Retinal pigment epithelial cell (primary cell): ENCODE measurements at regions not wholly inside any gene's neighbourhood (a gene's known extent, or its start where the extent isn't known, plus 50 kb on each side); places are given as distances from the start of the nearest gene placed in this dataset.
A peak's percentile ranks its signal among the peaks of the same experiment; 100 is the strongest.

Source experiments
- DNase-seq: peaks from one replicate; pipeline ENCODE4 v3.0.0-alpha.2; 2010; ENCODE audit warnings: low read depth
- H3K4me3 ChIP-seq: 2 replicates; pipeline ENCODE4 v1.5.1; 2011; ENCODE audit warnings: mild to moderate bottlenecking, low read length, control low read depth, moderate library complexity
- TF ChIP-seq, protein P1 (sequence below): conservative IDR thresholded peaks from 2 replicates; pipeline ENCODE4 v1.5.1; 2011; ENCODE audit warnings: low read depth, low read length, control low read depth, inconsistent platforms

DNA sequence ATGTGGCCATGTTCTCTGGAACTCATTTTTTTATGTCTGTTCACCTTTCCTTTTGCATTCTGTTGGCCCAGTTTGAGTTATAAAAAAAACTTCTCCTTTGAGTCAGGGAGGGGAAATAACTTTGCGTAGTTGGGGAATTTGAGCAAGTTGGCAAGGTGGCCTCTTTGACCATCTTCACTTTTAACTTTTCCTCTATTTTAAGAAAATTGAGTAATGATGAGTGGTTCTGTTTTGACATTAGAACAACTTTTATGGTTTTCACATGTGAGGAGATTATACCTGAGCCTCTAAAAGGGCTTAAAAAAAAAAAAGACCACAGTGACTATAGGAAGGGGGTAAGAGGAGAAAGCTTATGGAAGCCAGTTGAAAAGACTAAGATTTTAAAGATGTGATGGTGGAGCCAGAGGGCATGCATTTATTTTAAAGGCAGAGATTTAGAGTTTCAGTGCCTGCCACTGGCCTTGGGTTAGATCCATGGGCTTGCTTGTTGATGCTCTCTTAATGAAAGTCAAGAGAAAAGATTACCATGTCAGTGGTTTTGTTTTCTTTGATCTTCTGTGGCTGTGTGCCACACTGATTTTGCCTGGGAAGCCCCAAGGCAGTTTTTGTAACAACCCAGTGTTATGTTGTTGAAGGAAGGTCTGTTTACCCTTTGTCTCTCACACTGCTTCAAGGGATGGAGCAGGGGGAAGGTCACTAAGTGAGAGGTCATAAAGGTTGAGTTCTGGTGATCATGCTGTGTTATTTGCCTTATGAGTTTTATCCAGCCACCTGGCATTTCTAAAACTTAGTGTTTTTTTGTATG lies 219.7 kb upstream of the CD180 start:
- DNase-seq: no peak
- TF ChIP-seq, protein P1, sequence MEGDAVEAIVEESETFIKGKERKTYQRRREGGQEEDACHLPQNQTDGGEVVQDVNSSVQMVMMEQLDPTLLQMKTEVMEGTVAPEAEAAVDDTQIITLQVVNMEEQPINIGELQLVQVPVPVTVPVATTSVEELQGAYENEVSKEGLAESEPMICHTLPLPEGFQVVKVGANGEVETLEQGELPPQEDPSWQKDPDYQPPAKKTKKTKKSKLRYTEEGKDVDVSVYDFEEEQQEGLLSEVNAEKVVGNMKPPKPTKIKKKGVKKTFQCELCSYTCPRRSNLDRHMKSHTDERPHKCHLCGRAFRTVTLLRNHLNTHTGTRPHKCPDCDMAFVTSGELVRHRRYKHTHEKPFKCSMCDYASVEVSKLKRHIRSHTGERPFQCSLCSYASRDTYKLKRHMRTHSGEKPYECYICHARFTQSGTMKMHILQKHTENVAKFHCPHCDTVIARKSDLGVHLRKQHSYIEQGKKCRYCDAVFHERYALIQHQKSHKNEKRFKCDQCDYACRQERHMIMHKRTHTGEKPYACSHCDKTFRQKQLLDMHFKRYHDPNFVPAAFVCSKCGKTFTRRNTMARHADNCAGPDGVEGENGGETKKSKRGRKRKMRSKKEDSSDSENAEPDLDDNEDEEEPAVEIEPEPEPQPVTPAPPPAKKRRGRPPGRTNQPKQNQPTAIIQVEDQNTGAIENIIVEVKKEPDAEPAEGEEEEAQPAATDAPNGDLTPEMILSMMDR: no peak
- H3K4me3 ChIP-seq: no peak overlapping the region

DNA sequence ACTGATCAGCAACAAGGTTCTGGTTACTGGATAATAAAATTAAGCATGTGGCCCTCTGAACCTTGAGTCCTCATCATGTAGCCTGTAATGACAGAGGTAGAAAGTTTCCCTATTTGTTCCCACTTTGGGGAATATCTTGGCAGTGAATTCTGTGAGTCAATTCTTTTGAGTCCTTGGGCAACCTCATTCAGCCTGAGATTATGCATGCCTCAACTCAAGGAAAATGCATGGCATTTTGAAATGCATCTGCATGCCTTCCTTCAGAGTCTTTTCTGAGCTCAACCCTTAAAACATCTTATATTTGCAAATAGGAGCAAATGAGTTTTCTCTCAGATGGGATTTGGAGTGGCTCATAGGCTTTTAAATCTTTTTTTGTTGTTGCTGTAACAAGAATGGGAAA lies 218.1 kb upstream of the CD180 start:
- peak; percentile 55 for DNase-seq
- no peak overlapping the region for H3K4me3 ChIP-seq
- TF ChIP-seq, protein P1: no peak

DNA sequence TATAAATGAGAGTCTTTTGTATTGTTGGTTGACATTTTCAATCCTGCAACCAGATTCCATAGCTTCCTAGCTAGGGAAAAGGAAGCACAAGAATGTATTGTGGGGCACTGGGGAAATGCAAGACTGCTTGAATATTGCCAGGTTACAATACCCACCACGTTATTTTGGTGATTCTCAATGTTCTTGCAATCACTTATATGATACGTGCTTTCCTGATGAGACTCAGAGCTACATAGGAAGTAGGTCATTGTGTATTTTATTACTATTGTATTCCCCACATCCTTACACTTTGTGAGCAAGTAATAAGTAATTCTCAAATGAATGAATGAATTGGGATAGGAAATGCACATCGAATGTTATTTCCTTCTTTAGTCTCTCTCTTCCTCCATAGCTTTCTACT lies 217.1 kb upstream of the CD180 start:
- DNase-seq: no peak
- no peak overlapping the region for H3K4me3 ChIP-seq
- TF ChIP-seq, protein P1: no peak

DNA sequence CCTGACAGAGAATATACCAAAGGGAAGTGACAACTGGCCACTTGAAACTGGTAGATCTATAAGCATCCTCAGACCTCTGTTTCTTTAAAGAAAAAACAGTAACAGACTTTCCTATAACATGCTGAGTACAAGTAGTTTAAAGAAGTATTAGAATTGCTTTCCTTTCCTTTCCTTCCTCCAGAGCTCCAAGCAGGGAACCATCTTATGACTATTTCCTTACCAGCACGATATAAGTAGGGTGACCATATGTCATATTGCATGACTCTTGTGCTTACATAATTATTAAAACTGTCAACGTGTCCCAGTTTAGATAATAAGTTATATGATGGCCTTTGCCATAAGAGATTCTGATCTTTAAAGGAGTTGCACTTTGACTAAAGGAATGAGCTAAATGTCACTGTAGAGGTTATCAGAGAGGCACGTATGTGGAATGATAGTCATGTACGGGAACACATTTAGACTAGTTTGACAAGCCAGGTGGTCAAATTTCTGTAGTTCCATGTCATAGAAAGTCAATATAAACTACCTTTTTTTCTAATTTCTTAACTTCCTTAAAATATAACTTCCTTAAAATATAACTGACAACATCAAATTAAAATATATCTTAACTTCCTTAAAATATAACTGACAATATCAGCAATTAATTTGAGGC lies 212.7 kb upstream of the CD180 start:
- DNase-seq: no peak
- TF ChIP-seq, protein P1: no peak
- H3K4me3 ChIP-seq: no peak overlapping the region

DNA sequence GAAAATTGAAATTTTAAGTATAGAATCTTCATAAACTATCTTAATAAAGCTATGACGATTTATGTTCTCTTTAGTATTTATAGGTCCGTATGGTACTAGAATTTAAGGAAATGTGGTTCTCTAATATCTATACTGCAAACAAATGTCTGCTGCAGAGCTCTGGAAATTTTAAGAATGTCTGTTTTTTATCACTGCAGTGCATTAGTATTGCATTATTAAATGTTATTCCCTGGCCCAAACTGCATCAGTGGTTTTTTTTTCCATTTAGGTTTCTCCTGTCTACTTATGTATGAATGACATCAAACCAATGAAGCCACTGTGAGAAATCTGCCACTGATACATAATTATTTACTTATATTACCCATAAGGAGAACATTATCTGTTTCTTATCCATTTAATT lies 211.4 kb upstream of the CD180 start:
- TF ChIP-seq, protein P1: no peak
- no peak overlapping the region for H3K4me3 ChIP-seq
- no peak for DNase-seq

DNA sequence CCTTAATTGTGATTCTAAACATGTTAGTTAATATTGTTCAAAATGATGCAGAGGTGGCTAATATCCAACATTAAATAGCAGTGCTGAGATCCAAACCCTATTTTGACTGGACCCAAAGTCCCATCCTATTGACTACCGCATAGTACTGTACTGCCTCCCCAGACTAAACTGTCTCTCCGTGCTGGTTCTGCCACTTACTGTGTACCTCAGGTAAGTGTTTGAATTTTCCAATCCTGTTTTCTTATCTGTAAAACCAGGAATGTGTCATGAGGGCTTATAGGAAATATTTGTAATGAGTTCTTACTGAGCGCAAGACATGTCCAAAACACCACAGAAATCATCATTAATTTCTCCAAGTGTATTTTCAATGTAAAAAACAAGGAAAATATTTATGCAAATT lies 209.2 kb upstream of the CD180 start:
- H3K4me3 ChIP-seq: no peak overlapping the region
- TF ChIP-seq, protein P1: no peak
- no peak for DNase-seq

DNA sequence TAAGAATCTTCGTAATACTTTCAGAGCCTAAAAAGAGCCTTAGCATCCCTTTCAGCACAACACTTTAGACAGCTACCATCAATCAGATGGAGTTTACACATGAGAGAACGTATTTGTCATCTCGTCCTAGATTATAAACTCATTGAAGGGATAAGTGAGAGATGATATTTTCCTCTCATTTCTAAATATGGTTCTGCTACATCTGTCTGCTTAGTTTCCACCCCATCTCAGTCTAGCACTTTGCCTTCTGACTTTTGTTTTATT lies 208.4 kb upstream of the CD180 start:
- TF ChIP-seq, protein P1: no peak
- DNase-seq: no peak

More for the DNA sequence above, 208.4 kb upstream of the CD180 start:
- no peak overlapping the region for H3K4me3 ChIP-seq
